H1 (cell line): ENCODE measurements at regions not wholly inside any gene's neighbourhood (a gene's known extent, or its start where the extent isn't known, plus 50 kb on each side); places are given as distances from the start of the nearest gene placed in this dataset.

Source experiments
- CTCF ChIA-PET: fragments of 300-600 bp; sonication (Branson Sonifier 250); formaldehyde crosslinking; loops from one replicate; lab custom pipeline; 2021; ENCODE audit not compliant: partially characterized antibody; lab: Charles Lee
- POLR2A ChIA-PET: fragments of 300-600 bp; sonication (Branson Sonifier 250); formaldehyde crosslinking; loops from one replicate; lab custom pipeline; 2021; ENCODE audit warnings: inconsistent platforms; ENCODE audit not compliant: partially characterized antibody; lab: Charles Lee
- DNase-seq, 2 experiments: peaks; one replicate each; pipeline versions ENCODE4 v3.0.0 to v3.0.0-alpha.2; 2010 to 2022; ENCODE audit warnings: low spot score in 2 of 2, low read depth in 1 of 2, mixed read lengths in 1 of 2
- FAIRE-seq: peaks from 2 replicates; lab custom pipeline; 2011; peaks lifted over from hg19 to GRCh38; lab: Jason Lieb, UNC
- H2AFZ ChIP-seq: 2 replicates; pipeline ENCODE4 v1.8.1; 2012; ENCODE audit warnings: low read length, inconsistent platforms
- H2AK5ac ChIP-seq: 2 replicates; pipeline ENCODE4 v1.6.1; 2013; ENCODE audit warnings: low read depth, low read length
- H2BK120ac ChIP-seq: replicated peaks from 2 replicates; pipeline ENCODE3; 2013; ENCODE audit warnings: low read depth, low read length, inconsistent platforms
- H2BK12ac ChIP-seq: 2 replicates; pipeline ENCODE4 v1.6.1; 2013; ENCODE audit warnings: low read depth, low read length
- H2BK15ac ChIP-seq: 2 replicates; pipeline ENCODE4 v1.6.1; 2013; ENCODE audit warnings: low read length
- H2BK20ac ChIP-seq: 2 replicates; pipeline ENCODE4 v1.6.1; 2013; ENCODE audit warnings: low read length
- H2BK5ac ChIP-seq: 2 replicates; pipeline ENCODE4 v1.6.1; 2013; ENCODE audit warnings: low read depth, low read length
- H3K14ac ChIP-seq: 2 replicates; pipeline ENCODE4 v1.6.1; 2013; ENCODE audit warnings: inconsistent platforms; ENCODE audit not compliant: insufficient read length
- H3K18ac ChIP-seq: 2 replicates; pipeline ENCODE4 v1.6.1; 2013; ENCODE audit warnings: low read length; ENCODE audit errors: extremely low read depth
- H3K23ac ChIP-seq: 2 replicates; pipeline ENCODE4 v1.6.1; 2013; ENCODE audit warnings: inconsistent platforms; ENCODE audit not compliant: insufficient read length
- H3K23me2 ChIP-seq: 2 replicates; pipeline ENCODE4 v1.6.1; 2013; ENCODE audit warnings: low read depth, low read length
- H3K27ac ChIP-seq: 2 replicates; pipeline ENCODE4 v1.6.1; 2011; ENCODE audit warnings: low read depth, low read length, inconsistent platforms
- H3K27me3 ChIP-seq, 4 experiments: replicated peaks in 1 of 4; 1 replicate in 1 of 4; 2 replicates in 3 of 4; pipeline versions ENCODE4 v1.6.1 to v1.8.1; 2011 to 2013; ENCODE audit warnings: low read length in 3 of 4, mild to moderate bottlenecking in 3 of 4, inconsistent platforms in 2 of 4, mixed read lengths in 2 of 4, moderate library complexity in 1 of 4; ENCODE audit not compliant: control insufficient read depth in 3 of 4, insufficient read depth in 3 of 4; ENCODE audit errors: extremely low read depth in 1 of 4
- H3K36me3 ChIP-seq, 4 experiments: 2 replicates each; pipeline versions ENCODE4 v1.6.1 to v1.8.1; 2011 to 2013; ENCODE audit warnings: mild to moderate bottlenecking in 4 of 4, low read length in 3 of 4, moderate library complexity in 2 of 4, control low read depth in 1 of 4, inconsistent platforms in 1 of 4; ENCODE audit not compliant: insufficient read depth in 4 of 4, control insufficient read depth in 2 of 4
- H3K4ac ChIP-seq: replicated peaks from 2 replicates; pipeline ENCODE3; 2013; ENCODE audit warnings: low read length, low read depth, mixed read lengths, inconsistent platforms; ENCODE audit not compliant: insufficient read length
- H3K4me1 ChIP-seq, 4 experiments: replicated peaks in 1 of 4; 1 replicate in 1 of 4; 2 replicates in 3 of 4; pipeline versions ENCODE4 v1.6.1 to v1.8.1; 2011 to 2013; ENCODE audit warnings: low read length in 3 of 4, inconsistent platforms in 2 of 4, mixed read lengths in 1 of 4; ENCODE audit not compliant: insufficient read depth in 4 of 4, control insufficient read depth in 3 of 4
- H3K4me2 ChIP-seq, 2 experiments: 2 replicates each; pipeline versions ENCODE4 v1.6.1 to v1.8.1; 2011 to 2013; ENCODE audit warnings: low read depth in 2 of 2, low read length in 2 of 2, control low read depth in 1 of 2, inconsistent platforms in 1 of 2, mild to moderate bottlenecking in 1 of 2; ENCODE audit not compliant: insufficient read depth in 1 of 2
- H3K4me3 ChIP-seq, 4 experiments: fragments of 200-600, 300-600 bp in 1 of 4; sonication (generic), shearing (Covaris generic), sonication (Bioruptor Twin) in 1 of 4; 2 replicates each; pipeline versions ENCODE4 v1.5.1 to v1.8.1; 2011 to 2016; ENCODE audit warnings: low read length in 4 of 4, low read depth in 3 of 4, control low read depth in 2 of 4, inconsistent platforms in 2 of 4, mild to moderate bottlenecking in 2 of 4, mixed read lengths in 1 of 4, moderate library complexity in 1 of 4; ENCODE audit not compliant: insufficient read depth in 2 of 4; ENCODE audit errors: extremely low read depth in 1 of 4
- H3K56ac ChIP-seq: replicated peaks from 2 replicates; pipeline ENCODE3; 2013; ENCODE audit warnings: low read depth, mild to moderate bottlenecking, mixed read lengths, low read length, inconsistent platforms; ENCODE audit not compliant: insufficient read length
- H3K79me1 ChIP-seq: 2 replicates; pipeline ENCODE4 v1.6.1; 2013; ENCODE audit warnings: low read depth, low read length, control low read depth
- H3K79me2 ChIP-seq, 2 experiments: 2 replicates each; pipeline versions ENCODE4 v1.6.1 to v1.8.1; 2012 to 2013; ENCODE audit warnings: low read length in 2 of 2, mild to moderate bottlenecking in 2 of 2, inconsistent platforms in 1 of 2; ENCODE audit not compliant: insufficient read depth in 2 of 2, control insufficient read depth in 1 of 2
- H3K9ac ChIP-seq, 4 experiments: replicated peaks in 1 of 4; 1 replicate in 1 of 4; 2 replicates in 3 of 4; pipeline versions ENCODE4 v1.6.1 to v1.8.1; 2011 to 2013; ENCODE audit warnings: low read depth in 3 of 4, low read length in 3 of 4, control low read depth in 2 of 4, mild to moderate bottlenecking in 2 of 4, moderate library complexity in 2 of 4, inconsistent platforms in 1 of 4; ENCODE audit errors: extremely low read depth in 1 of 4
- H3K9me3 ChIP-seq, 2 experiments: 2 replicates each; pipeline versions ENCODE4 v1.6.1 to v1.8.1; 2012 to 2013; ENCODE audit warnings: mild to moderate bottlenecking in 2 of 2, moderate library complexity in 2 of 2, control low read depth in 1 of 2, inconsistent platforms in 1 of 2, low read depth in 1 of 2, low read length in 1 of 2, mixed read lengths in 1 of 2; ENCODE audit not compliant: insufficient read depth in 2 of 2
- H4K20me1 ChIP-seq, 2 experiments: replicated peaks in 1 of 2; 2 replicates each; pipeline versions ENCODE3 to v1.8.1; 2011 to 2013; ENCODE audit warnings: inconsistent platforms in 2 of 2, low read length in 2 of 2, mild to moderate bottlenecking in 1 of 2; ENCODE audit not compliant: insufficient read depth in 2 of 2, control insufficient read depth in 1 of 2
- H4K5ac ChIP-seq: 2 replicates; pipeline ENCODE4 v1.6.1; 2013; ENCODE audit warnings: low read length, low read depth, mixed read lengths, inconsistent platforms; ENCODE audit not compliant: insufficient read length
- H4K8ac ChIP-seq: 2 replicates; pipeline ENCODE4 v1.8.0; 2013; ENCODE audit warnings: mild to moderate bottlenecking, moderate library complexity, low read length, inconsistent platforms; ENCODE audit not compliant: insufficient read depth; ENCODE audit errors: extremely low read depth
- H4K91ac ChIP-seq: replicated peaks from 2 replicates; pipeline ENCODE3; 2013; ENCODE audit warnings: low read length, mixed read lengths, inconsistent platforms; ENCODE audit not compliant: insufficient read length
- CHD2 ChIP-seq: IDR thresholded peaks from 2 replicates; pipeline ENCODE4 v1.6.1; 2012; ENCODE audit warnings: low read length, improper control_type of control experiment
- E2F6 ChIP-seq: IDR thresholded peaks from 2 replicates; pipeline ENCODE4 v1.6.1; 2012; ENCODE audit warnings: inconsistent platforms
- EP300 ChIP-seq, 2 experiments: IDR thresholded peaks; 1 replicate in 1 of 2; 2 replicates in 1 of 2; pipeline ENCODE4 v1.6.1; 2011 to 2012; ENCODE audit warnings: low read depth in 2 of 2, low read length in 2 of 2, mild to moderate bottlenecking in 2 of 2, borderline replicate concordance in 1 of 2, inconsistent platforms in 1 of 2, moderate library complexity in 1 of 2
- KDM4A ChIP-seq: IDR thresholded peaks from one replicate; pipeline ENCODE4 v1.7.1; 2012; ENCODE audit warnings: low read depth, mild to moderate bottlenecking, moderate library complexity, low read length, inconsistent platforms; ENCODE audit not compliant: severe bottlenecking
- NANOG ChIP-seq: IDR thresholded peaks from 2 replicates; pipeline ENCODE4 v1.6.1; 2011; ENCODE audit warnings: low read length, low read depth, mild to moderate bottlenecking, inconsistent platforms; ENCODE audit not compliant: insufficient read depth, poor library complexity, severe bottlenecking
- POLR2AphosphoS5 ChIP-seq: IDR thresholded peaks from 2 replicates; pipeline ENCODE4 v1.6.1; 2011; ENCODE audit warnings: low read depth, low read length
- POU5F1 ChIP-seq: IDR thresholded peaks from 2 replicates; pipeline ENCODE4 v1.6.1; 2011; ENCODE audit warnings: low read depth, mild to moderate bottlenecking, low read length, moderate library complexity
- RXRA ChIP-seq: IDR thresholded peaks from 2 replicates; pipeline ENCODE4 v1.6.1; 2011; ENCODE audit warnings: low read depth, mild to moderate bottlenecking, low read length, moderate library complexity; ENCODE audit not compliant: insufficient read depth
- SIX5 ChIP-seq: IDR thresholded peaks from 2 replicates; pipeline ENCODE4 v1.6.1; 2011; ENCODE audit warnings: mild to moderate bottlenecking, low read depth, low read length
- TAF1 ChIP-seq: IDR thresholded peaks from 2 replicates; pipeline ENCODE4 v1.6.1; 2011; ENCODE audit warnings: mild to moderate bottlenecking, low read depth, low read length
- TAF7 ChIP-seq: optimal IDR thresholded peaks from 2 replicates; pipeline ENCODE3; 2011; ENCODE audit warnings: low read depth, mild to moderate bottlenecking, inconsistent platforms, low read length, moderate library complexity, borderline replicate concordance
- TEAD4 ChIP-seq: IDR thresholded peaks from 2 replicates; pipeline ENCODE4 v1.6.1; 2012; ENCODE audit warnings: low read depth, low read length, inconsistent platforms, mixed read lengths
- USF2 ChIP-seq: IDR thresholded peaks from 2 replicates; pipeline ENCODE4 v1.6.1; 2011; ENCODE audit warnings: low read length, improper control_type of control experiment
- WGBS, 2 experiments: shearing (Covaris generic) in 1 of 2; methylation state at CpG; one replicate each; pipeline versions ENCODE4 v1.1.6 to v1.1.7; 2013 to 2015; ENCODE audit warnings: low lambda C conversion rate in 2 of 2, mixed read lengths in 2 of 2, inconsistent platforms in 1 of 2, low coverage in 1 of 2, missing lambda C conversion rate in 1 of 2; ENCODE audit not compliant: insufficient replicate concordance in 2 of 2, insufficient coverage in 1 of 2, insufficient read length in 1 of 2; ENCODE audit errors: extremely low coverage in 1 of 2, missing lambda C conversion rate in 1 of 2; 5-methylcytosine and 5-hydroxymethylcytosine counted together

- H2BK120ac ChIP-seq = no peak overlapping the region
- H3K27ac ChIP-seq = no peak overlapping the region
- H3K4me1 ChIP-seq = peaks cover 0 to 4% (median 0%) of the 10 kb centered on the region in 4 experiments; a peak in 1 of 7 replicates
- POLR2A ChIA-PET = no interaction called here
- WGBS, 2 experiments = 90% methylated on average over 2 of the region's 2 CpGs; no CpG with 5 or more reads in 1 of the 2 experiments
- H3K23me2 ChIP-seq = no peaks in the 10 kb centered on the region
- no peak overlapping the region for H4K5ac ChIP-seq
- no peaks in the 10 kb centered on the region for H3K79me2 ChIP-seq
- DNase-seq (no peak), FAIRE-seq (no peak)
- H3K4ac ChIP-seq = no peak overlapping the region
- no peak overlapping the region for H2BK15ac ChIP-seq
- H3K23ac ChIP-seq = no peak overlapping the region
- no peaks in the 10 kb centered on the region for H3K36me3 ChIP-seq
- no peak overlapping the region; a peak in 1 of 7 replicates for H3K9ac ChIP-seq
- no peak overlapping the region for H3K14ac ChIP-seq
- no peak overlapping the region for H3K18ac ChIP-seq
- H2AFZ ChIP-seq = no peak overlapping the region
- H3K79me1 ChIP-seq = no peaks in the 10 kb centered on the region
- H4K20me1 ChIP-seq = no peaks in the 10 kb centered on the region
- no peaks in the 10 kb centered on the region for H3K9me3 ChIP-seq
- no peak overlapping the region for H2BK20ac ChIP-seq
- H3K4me3 ChIP-seq = no peak overlapping the region
- H2AK5ac ChIP-seq = no peak overlapping the region
- H3K4me2 ChIP-seq = no peak overlapping the region
- no peak overlapping the region for H4K91ac ChIP-seq
- CTCF ChIA-PET = no interaction called here
- H2BK12ac ChIP-seq = no peak overlapping the region
- no peaks in the 10 kb centered on the region for H3K27me3 ChIP-seq
- H4K8ac ChIP-seq = no peak overlapping the region
- H2BK5ac ChIP-seq = no peak overlapping the region
- H3K56ac ChIP-seq = no peak overlapping the region
- TF ChIP-seq NANOG = no peak
- TF ChIP-seq USF2 = no peak
- no peak for TF ChIP-seq RXRA
- no peak for TF ChIP-seq SIX5
- TF ChIP-seq EP300 (IDR thresholded peaks at IDR 0.05; ENCODE audit: borderline replicate concordance in 1 of 2, low read depth in 2 of 2, low read length in 2 of 2) = no peak
- TF ChIP-seq KDM4A = no peak
- no peak for TF ChIP-seq TEAD4
- TF ChIP-seq POU5F1 = no peak
- no peak for TF ChIP-seq E2F6
- TF ChIP-seq TAF1 = no peak
- no peak for TF ChIP-seq POLR2AphosphoS5
- TF ChIP-seq CHD2 = no peak
- TF ChIP-seq TAF7 = no peak
Observed at GRCh38 chr4:54914781-54915180, 210.6 kb downstream of the KDR start.
